Epithelial cell of esophagus (primary cell): ENCODE measurements at regions not wholly inside any gene's neighbourhood (a gene's known extent, or its start where the extent isn't known, plus 50 kb on each side); places are given as distances from the start of the nearest gene placed in this dataset.

ENCODE experiments used
- DNase-seq: peaks from one replicate; pipeline ENCODE4 v3.0.0; 2010; ENCODE audit warnings: low read depth
- H3K4me3 ChIP-seq: 2 replicates; pipeline ENCODE4 v1.5.1; 2011; ENCODE audit warnings: mild to moderate bottlenecking, low read length, control low read depth
- TF ChIP-seq, protein P1 (sequence below): IDR thresholded peaks from 2 replicates; pipeline ENCODE4 v1.5.1; 2011; ENCODE audit warnings: low read depth, mild to moderate bottlenecking, low read length, control low read depth, inconsistent platforms; ENCODE audit not compliant: insufficient read depth; ENCODE audit errors: missing control alignments

DNA sequence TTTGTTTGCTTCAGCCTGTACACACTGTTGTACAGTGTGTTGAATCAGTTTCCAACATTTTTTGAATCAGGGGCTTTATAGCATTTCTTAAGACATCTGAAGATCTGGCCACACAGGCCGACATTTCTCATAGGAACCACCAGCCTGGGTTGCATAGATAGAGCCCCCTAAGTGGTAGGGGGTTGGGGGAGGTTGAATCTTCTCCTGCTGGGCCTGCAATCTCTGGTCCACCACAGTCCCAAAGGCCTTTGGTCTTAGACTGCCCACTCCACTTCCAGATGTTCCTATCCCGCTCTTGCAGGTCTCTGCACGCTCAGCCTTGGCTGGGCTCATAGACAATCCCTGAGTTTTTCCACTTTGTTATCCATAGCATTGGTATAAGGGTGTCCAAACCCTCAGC, 75.4 kb upstream of the HABP2 start:
- DNase-seq = no peak
- TF ChIP-seq, protein P1, sequence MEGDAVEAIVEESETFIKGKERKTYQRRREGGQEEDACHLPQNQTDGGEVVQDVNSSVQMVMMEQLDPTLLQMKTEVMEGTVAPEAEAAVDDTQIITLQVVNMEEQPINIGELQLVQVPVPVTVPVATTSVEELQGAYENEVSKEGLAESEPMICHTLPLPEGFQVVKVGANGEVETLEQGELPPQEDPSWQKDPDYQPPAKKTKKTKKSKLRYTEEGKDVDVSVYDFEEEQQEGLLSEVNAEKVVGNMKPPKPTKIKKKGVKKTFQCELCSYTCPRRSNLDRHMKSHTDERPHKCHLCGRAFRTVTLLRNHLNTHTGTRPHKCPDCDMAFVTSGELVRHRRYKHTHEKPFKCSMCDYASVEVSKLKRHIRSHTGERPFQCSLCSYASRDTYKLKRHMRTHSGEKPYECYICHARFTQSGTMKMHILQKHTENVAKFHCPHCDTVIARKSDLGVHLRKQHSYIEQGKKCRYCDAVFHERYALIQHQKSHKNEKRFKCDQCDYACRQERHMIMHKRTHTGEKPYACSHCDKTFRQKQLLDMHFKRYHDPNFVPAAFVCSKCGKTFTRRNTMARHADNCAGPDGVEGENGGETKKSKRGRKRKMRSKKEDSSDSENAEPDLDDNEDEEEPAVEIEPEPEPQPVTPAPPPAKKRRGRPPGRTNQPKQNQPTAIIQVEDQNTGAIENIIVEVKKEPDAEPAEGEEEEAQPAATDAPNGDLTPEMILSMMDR = no peak
- no peak overlapping the region for H3K4me3 ChIP-seq

DNA sequence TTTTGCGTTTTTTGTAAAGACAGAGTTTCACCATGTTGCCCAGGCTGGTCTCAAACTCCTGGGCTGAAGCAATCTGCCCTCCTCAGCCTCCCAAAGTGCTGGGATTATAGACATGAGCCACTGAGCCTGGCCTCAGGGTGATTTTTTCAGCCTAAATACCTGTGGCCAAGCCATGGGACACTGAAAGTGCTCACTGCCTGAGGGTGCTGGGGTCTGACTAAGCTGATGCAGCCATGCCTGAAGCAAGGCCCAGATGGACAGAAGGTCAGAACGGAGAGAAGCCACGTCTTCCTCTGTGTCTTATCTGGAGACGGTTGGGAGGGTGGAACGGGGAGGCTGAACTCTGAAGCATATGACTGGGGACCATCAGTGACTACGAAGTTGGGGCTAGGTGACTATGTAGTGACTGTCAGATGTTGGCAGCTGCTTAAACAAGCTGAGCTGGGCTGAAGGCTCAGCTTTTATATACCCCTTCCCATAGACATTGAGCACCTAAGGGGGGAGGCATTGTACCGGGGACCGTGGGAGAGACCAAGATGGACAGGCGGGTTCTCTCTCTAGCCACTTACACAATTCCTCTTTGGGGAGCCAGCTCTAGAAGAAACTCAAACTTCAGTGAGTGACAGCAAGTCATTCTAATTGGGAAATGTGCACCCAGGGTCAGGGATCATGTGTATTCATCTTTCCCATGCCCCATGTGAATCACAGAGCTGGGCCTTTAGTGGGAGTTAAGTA, 73.3 kb upstream of the HABP2 start:
- H3K4me3 ChIP-seq = no peak overlapping the region
- TF ChIP-seq, protein P1 = no peak
- DNase-seq = no peak

DNA sequence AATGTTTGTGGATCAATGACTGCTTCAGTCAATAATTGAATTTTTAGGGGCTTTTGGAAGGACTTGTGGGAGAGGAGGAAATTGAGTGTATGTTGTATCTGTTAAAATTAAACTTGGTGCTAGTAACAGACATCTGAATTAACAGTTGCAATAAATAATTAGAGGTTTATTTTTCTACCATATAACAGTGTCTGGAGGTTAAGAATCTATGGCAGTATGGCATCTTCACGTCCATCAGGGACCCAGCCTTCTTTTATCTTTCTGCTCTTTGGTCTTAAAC, 72.8 kb upstream of the HABP2 start:
- TF ChIP-seq, protein P1 = no peak
- H3K4me3 ChIP-seq = no peak overlapping the region
- no peak for DNase-seq

DNA sequence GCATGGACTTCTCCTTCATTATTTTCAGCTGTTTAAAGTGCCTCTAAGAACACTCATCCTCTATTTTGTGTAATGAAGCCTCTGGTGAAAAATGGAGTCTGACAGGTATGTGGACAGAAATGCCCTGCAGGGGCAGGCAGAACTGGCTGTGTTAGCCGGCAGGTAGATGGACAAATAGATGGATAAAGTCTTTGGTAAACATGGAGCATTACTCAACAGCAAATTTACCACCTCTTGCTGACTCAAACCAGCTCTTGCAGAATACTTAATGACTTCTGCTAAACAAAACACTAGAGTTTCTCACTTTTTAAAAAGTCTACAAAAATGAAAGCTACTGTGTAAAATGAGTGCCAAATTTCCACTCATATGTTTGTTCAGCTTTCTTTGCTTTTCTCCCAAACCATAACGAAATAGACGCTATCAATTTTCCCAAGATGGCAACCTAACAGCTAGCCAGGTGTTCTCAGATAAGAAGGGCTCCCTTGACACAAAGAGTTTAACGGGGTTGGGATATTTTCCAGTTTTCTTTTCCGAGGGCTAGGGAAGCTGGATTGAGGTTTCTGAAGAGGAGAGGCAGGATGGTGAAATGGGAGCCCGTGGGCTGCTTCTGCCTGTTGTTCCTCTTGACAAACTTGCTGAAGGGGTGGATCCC, 71.9 kb upstream of the HABP2 start:
- no peak overlapping the region for H3K4me3 ChIP-seq
- peak; percentile 92 for DNase-seq
- TF ChIP-seq, protein P1 = no peak

DNA sequence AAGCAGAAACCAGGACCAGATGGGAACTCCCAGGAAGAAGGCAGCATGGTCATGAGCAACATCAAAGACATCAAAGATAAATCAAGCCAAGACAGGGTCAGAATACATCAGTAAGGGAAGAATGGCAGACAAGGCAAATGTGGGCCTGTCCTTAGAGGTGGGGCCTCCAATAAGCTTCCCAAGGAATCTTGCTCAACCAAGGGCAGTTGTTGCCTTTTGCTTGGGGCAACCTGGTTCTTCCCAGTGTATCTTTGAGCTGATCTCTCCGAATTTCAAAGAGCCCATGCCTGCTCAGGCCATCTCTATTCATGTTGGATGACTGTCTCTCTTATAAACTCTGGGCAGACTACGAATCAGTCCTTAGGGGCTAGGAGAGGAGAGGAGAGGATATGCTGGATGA, 68.4 kb upstream of the HABP2 start:
- no peak for DNase-seq
- TF ChIP-seq, protein P1 = no peak
- no peak overlapping the region for H3K4me3 ChIP-seq

DNA sequence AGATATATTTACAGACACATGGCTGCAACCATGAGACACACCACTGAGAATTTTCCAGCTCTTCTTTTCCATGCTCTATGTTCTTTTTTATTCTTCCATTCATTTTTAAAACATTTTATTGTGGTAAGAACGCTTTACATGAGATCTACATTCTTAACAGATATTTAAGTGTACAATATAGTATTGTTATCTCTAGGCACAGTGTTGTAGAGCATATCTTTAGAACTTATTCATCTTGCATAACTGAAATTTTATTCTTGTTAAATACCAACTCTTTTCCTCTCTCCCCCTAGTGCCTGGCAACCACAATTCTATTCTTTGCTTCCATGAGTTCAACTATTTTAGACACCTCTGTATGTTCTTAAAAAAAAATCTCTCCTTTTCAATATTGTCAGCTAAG, 67.1 kb upstream of the HABP2 start:
- DNase-seq = no peak
- TF ChIP-seq, protein P1 = no peak
- no peak overlapping the region for H3K4me3 ChIP-seq

DNA sequence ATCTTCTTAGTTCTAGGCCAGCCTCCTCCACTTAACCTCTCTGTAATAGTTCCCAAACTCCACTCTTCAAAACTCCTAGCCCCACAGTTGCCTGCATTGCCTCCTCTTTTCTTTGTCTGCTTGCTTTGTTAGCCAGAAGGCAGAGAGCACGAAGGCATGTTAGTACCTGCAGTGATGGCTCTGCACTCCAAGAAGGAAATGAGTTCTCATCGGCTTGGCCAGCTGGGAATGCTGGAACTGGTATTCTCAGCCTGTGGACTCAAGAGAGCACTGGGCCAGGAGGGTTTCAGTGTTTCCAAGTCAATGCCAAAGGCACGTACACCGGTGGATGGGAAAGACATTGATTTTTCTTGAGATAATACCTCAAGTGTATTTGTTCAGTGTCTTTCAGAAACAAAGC, 66.3 kb upstream of the HABP2 start:
- peak; percentile 79 for DNase-seq
- TF ChIP-seq, protein P1 = no peak
- no peak overlapping the region for H3K4me3 ChIP-seq
